D721Med (cell line): ENCODE measurements at regions not wholly inside any gene's neighbourhood (a gene's known extent, or its start where the extent isn't known, plus 50 kb on each side); places are given as distances from the start of the nearest gene placed in this dataset.

ENCODE experiments used
- DNase-seq: peaks from one replicate; pipeline ENCODE4 v3.0.0; 2011; ENCODE audit warnings: low spot score; ENCODE audit not compliant: insufficient read length
- FAIRE-seq: peaks from 2 replicates; lab custom pipeline; 2011; peaks lifted over from hg19 to GRCh38; lab: Jason Lieb, UNC
- CTCF ChIP-seq: IDR thresholded peaks from 2 replicates; pipeline ENCODE4 v1.5.1; 2012; ENCODE audit warnings: mild to moderate bottlenecking, control low read depth; ENCODE audit not compliant: insufficient read depth; ENCODE audit errors: missing control alignments

GRCh38 chr5:124309241-124309980 is 437.0 kb downstream of the ZNF608 start:
- no peak for FAIRE-seq

GRCh38 chr5:124303366-124303765 is 443.1 kb downstream of the ZNF608 start:
- TF ChIP-seq CTCF, result no peak
- no peak for FAIRE-seq
- no peak for DNase-seq

More at GRCh38 chr5:124309241-124309980, 437.0 kb downstream of the ZNF608 start:
- no peak for DNase-seq
- TF ChIP-seq CTCF, result no peak

GRCh38 chr5:124302533-124302932 is 443.9 kb downstream of the ZNF608 start:
- FAIRE-seq, result no peak
- no peak for TF ChIP-seq CTCF
- DNase-seq, result no peak

- no peak for TF ChIP-seq CTCF
- FAIRE-seq, result no peak
- DNase-seq, result no peak
Observed at GRCh38 chr5:124301850-124302249, 444.6 kb downstream of the ZNF608 start.

- FAIRE-seq (no peak), DNase-seq (no peak)
- TF ChIP-seq CTCF, result no peak
Observed at GRCh38 chr5:124300815-124301621, 445.4 kb downstream of the ZNF608 start.

GRCh38 chr5:124297826-124298225 is 448.6 kb downstream of the ZNF608 start:
- no peak for FAIRE-seq
- DNase-seq, result no peak
- no peak for TF ChIP-seq CTCF
